SIG-M5 treated with dmso at 0.1 percent for 504 hours (cell line): ENCODE measurements at regions not wholly inside any gene's neighbourhood (a gene's known extent, or its start where the extent isn't known, plus 50 kb on each side); places are given as distances from the start of the nearest gene placed in this dataset.

Source experiments
- DNase-seq: peaks from one replicate; lab custom pipeline; 2025; ENCODE audit not compliant: unreplicated experiment; lab: John Stamatoyannopoulos, UW

DNA sequence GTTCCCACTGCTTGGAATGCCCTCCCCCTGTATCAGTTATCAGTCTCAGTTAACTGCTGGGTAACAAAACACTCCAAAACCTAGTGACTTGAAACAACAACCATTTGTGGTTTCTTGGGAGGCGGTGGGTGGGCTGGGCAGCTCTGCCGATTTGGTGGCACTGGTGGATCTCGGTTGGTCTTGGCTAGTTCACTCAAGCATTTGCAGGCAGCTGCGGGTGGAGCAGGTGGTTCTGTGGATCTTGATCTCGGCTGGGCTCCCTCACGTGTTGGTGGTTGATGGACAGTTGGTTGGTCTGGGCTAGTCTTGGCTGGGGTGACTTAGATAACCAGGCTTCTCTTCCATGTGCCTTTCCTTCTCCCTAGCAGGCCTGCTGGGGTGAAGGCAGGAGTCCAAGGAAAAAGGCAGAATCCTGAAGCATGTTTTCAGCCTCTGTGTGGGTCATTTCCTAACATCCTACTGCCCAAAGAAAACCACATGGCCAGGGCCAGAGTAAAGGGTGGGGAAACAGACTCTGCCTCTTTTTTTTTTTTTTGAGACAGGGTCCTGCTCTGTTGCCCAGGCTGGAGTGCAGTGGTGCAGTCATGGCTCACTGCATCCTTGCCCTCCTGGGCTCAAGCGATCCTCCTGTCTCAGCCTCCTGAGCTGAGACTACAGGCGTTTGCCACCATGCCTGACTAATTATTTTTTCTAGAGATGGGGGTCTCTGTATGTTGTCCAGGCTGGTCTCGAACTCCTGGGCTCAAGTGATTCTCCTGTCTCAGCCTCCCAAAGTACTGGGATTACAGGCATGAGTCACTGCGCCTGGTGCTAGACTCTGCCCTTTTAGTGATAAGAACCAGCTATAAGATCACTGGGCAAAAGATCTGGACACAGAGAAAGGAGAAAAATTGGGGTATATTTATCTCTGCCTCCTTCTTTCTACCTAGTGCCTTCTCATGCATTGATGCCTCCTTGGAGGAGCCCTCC lies 183.7 kb downstream of the RGS3 start:
- DNase-seq: no peak

DNA sequence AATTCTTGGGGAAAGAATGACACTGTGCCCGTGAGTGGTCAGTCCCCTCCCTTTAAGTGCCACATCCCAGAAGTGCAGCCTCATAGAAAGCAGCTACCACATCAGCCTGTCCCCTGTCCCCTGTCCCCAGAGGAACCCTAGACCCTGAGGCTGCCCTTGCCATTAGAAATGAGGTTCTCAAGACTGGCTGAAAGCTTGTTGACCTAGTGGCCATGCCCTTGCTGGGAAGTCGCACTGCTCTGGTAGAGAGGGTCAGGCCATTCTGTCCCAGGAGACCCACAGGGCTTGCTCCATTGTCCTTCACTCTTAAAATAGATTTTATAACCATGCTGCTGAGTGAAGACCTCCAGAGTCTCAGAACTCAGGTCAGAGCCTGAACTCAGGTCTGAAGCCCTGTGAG lies 184.5 kb downstream of the RGS3 start:
- DNase-seq: no peak

DNA sequence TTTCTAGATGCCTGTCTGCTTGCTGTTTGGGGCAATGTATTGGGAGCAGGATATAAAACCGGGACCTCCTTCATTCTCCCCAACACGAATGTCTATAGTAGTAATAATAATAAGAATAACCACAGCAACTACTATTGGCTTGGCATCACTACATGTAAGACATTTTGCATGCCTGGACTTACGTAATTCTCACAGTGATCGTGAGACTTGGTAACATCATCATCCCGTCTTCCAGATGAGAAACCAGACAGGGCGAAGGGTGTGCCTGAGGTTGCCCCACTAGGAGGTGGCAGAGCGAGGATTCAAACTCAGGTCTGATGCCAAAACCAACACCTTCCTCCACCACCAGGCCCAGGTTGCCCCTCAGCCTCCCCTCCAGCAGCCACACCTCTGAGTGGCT lies 185.1 kb downstream of the RGS3 start:
- DNase-seq: no peak

DNA sequence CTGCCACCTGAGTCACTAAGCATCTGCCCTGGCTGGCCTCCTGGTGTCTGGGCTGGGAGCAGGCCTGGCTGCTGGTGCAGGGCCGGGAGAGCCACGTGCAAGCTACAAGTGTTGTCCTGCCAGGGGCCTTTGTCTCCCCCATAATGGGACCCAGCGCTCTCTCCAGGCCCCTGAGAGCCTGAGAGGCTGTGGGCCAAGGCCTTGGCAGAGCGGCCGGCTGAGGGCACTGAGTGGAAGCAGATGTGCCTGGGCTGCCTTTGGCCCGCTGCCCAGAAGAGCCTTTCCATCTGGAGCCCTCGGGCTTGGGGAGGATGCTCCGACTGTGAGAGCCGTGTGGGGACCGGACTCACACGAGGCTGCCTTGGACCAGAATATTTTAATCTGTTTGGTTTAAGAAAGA lies 185.5 kb downstream of the RGS3 start:
- DNase-seq: no peak

DNA sequence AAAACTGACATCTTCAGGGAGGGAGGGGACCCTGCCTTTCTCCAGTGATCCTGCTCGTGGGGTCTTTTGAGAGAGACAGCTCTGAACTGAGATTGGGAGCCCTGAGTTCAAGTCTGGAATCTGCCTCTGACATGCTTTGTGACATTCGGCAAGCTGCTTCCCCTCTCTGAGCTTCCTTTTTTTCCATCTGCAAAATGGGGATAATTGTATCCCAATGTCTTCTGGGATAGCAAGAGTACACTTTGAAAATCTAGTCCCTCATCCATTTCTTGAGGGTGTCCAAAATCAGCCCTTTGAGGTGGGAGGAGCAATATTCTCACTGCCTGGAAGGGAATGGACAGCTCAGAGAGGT lies 186.3 kb downstream of the RGS3 start:
- no peak for DNase-seq

DNA sequence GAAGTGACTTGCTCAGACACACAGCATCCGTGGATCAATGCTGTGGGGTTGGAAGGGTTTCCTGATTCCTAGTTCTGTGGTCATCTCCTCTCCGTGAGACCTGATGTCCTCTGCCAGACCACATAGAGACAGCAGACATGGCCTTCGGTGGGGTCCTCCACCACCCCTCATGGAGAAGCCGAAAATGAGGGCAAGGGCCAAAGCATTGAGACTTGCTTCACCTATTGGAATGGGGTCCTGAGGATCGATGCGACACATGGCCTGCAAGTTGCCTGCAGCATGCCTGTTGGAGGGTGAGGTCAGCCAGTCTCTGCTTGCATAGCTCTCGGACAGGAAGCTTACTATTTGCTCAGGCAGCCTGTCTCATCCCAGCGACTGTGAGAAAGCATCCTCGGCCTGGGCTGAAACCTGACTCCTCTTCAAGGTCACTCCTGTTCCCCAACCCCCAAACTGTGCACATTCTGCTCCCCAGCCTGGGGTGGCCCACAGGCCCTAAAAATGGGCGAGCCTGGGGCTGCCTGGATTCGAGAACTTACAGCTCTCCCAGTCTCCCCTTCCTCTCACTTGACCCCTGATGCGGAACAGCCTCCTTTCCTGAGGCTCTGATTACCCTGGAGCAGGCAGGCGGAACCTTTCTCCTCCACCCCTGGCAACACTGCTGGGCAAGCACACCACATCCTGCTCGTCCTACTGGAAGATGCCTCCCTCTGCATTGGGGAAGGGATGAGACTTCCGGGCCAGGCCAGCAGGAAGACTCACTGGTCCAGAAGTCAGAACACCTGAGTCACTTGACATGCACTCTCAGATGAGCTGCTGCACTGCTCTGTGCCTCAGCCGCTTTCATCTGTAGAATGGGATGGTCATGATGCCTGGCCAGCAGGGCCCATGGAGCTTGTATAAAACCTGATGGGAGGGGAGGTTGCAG lies 186.9 kb downstream of the RGS3 start:
- DNase-seq: peak; percentile 9

DNA sequence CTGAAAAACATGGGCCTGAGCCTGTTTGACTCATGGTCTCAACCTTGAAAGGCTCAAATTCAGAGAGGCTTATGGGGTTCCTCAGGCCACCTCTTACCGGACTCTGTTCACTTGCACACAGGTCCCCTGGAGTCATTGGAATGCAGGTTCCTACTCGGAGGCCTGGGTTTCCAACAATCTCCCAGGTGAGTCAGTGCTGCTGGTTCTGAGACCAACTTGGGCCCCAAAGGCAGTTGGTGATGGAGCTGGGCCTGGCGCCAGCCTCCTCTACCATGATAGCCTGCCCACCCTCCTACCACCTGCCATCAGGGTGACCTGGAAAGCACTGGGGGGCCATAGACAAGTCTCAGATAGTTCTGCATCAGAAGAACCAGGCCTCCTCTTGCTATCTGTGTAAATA lies 188.4 kb downstream of the RGS3 start:
- no peak for DNase-seq

DNA sequence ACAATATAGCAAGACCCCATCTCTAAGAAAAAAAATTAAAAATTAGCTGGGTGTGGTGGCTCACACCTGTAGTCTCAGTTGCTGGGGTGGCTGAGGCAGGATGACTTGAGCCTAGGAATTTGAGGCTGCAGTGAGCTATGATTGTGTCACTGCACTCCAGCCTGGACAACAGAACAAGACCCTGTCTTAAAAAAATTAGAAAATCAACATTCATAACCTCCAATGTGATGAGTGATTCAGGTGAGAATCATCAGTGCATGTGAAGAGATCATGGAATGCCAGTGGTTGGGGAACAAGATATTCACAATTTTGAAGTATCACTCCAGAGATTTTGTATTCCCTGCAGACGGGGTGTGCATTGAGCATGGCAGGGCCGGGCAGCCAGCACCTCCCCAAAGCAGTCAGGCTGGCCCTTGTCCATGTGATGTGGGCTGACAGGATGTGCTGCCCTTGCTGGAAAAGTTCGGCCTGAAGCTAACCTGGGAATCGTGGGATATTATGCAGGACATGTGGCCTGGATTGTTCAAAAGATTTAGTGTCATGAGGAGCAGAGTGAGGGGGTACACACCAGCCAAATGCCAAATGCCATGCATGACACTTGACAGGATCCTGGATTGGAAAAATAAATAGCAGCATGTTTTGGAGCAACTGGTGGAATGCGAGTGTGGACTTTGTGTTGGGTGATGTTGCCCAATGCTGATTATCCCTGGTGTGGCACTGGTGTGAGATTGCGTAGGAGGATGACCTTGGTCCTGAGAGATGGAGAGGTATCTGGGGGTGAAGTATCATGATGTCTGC lies 189.0 kb downstream of the RGS3 start:
- no peak for DNase-seq

DNA sequence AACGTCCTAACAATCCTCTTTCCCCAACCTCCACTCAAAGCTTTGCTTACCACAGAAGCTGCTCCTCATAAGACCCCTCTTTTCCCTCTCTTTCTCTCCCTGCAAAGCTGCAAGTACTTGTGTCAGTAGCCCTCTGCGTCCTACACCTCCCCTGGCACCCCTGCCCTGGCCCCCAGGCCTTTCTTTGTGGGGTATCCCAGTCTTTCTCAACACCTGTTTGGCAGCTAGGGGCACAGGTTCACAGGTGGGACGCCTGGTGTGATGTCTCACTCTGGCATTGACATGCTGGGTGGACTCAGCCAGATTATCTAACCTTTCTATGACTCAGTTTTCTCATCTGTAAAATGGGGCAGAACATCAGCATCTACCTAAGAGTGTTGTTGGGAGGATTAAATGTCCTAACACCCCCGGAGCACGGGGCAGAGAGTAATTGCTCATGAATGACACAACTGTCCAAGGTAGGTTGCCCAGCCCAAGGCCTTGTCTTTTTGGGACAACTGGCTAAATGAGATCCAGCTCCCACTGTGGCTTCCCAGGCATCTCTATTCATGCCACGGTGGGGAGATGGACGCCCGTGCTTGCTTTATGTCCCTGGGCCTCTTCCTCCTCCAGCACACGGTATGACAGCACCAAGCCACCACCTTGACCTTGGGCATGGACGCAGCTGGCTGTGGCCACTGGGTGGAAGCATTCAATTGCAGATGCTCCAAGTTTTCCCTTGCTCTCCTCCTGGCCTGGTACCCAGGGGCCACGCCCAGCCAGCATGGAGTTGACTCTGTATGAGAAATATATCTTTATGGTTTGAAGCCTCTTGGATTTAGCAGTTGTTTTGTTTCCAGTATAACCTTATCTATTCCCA lies 190.4 kb downstream of the RGS3 start:
- DNase-seq: no peak

DNA sequence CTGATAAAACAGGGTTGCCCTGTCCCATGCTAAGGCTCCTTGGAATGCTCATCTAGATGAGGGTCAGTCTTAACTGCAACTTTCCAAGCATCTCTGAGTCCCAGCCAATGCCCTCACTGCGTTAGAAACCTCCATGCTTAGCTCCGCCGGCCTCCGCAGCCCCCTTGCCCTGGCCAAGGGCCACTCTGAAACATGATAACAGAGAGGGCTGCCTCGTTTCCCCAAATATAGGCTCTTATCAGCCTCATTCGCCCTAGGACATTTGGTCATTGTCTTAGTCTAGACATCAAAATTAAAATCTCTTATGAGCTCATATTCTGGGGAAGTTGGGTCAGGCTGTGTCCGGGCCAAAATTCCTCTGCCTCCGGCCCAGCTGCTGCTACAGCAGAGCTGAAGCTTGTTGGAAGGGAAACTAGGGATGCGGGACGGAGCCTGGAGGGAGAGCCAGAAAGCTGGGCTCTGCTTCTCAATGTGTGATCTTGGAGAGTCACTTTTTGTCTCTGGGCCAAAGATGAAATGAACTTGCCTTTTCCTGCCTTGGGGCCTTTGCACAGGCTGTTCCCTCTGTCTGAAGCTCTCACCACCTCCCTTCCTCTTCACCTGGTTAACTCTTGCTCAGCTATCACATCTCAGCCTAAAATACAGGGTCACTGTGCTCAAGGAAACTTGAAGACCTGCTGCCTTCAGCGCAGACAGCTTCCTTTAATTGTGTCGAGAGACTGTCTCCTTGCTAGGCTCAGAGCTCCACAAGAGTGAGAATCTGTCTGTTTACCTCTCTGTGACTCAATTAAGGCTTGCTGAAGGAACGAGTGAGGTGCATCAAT lies 191.3 kb downstream of the RGS3 start:
- DNase-seq: no peak

DNA sequence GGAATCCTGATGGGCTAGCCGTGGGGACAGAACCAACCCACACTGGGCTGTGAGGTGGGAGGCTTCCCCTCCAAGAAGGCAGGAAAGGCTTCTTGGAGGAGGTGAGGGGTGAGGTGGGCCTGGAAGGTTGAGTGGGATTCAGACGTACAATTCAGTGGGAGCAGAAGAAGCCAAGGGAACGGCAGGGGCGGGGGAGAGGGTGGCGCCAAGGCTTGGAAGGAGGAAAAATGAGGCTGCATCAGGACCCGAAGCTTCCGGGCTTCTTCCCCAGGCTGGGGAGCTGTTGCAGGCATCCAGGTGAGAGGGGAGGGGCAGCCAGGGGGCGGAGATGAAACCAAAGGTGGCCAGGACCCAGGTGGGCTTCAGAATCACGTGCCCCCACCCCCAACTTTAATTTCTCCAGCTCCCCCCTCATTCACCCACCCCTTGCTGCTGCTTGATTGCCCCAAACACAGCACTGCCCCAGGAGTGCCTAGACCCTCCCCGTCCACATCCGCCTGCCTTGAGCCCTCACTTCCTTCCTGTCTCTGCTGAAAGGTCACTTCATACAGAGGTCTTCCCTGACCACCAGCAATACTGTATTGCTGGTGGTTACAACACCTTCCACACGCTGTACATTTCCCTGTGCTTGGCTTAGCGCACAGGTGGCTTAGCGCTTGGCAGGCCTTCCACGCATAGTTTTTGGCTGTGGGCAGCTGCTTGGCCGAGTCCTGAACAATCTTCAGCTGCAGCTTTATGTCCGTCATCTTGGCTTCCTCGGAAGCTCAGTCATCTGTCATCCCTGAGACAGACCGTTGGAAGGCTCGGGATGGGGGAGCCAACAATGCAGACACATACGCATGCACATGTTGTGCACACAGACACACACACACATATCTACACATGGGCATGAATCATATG lies 193.5 kb downstream of the RGS3 start:
- no peak for DNase-seq

DNA sequence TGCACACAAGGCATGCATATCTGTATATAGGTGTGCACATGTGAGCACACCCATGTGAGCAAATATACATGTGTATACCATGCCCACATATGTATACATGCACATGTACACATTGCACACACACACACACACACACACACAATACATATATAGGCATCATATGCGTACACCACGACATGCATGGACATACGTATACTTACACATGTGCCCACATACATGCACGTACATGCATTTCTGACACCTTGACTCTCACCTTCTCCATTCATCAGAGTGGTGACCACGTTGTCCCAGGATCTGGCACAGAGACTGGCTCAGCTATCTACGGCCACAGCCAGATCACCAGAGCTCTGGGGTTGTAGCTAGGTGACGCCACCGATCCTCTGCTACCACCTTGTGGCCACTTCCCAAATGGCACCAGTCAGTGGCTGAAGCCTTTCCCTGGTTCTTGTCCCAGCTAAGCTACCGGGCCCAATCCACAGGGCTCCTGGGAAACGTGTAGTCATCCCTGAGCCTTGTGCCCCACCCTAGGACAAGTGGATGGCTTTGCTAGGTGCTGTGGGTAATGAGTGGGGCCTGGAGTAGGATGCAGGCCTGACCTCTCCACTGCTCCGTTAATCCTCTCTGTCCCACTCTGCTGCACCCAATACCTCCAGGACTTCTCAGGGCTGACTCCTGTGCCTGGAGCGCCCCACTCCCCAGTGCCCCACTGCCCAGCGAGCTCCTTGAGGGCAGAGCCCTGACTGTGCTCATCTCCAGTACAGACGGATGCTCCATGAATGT lies 194.4 kb downstream of the RGS3 start:
- DNase-seq: peak; percentile 69

DNA sequence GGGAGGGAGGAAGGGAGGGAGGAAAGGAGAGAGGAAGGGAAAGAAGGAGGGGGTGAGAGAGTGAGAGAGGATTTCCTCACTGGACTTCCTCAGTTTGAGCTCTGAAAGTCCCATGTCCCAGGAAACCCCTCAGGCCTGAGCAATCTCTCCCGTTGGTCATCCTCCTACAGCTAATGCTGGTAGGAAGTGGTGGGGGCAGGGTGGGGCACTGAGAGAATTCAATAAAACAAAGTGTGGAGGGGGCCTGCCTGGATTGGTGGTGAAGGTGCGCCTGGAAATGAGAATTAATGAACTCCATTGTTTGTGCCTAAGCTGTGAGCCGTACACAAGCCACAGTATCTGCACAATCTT lies 195.0 kb downstream of the RGS3 start:
- no peak for DNase-seq

DNA sequence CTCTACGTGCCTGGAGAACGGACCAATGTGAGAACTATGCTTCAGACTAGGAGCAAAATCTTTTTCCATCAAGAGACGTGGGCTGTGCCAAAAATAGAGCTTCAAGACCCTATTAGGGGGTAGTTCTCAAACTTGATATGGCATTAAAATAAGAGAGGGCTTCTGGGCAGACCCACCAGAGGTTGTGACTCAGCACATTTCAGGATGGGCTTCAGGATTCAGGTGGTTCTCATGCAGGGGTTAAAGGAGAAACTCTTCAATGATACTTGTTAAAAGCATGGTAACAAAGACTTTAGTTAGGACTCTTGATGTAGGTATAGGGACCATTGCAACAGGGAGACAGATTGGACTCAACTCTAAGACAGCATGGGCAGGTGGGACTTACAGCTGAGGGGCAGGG lies 195.5 kb downstream of the RGS3 start:
- DNase-seq: no peak

DNA sequence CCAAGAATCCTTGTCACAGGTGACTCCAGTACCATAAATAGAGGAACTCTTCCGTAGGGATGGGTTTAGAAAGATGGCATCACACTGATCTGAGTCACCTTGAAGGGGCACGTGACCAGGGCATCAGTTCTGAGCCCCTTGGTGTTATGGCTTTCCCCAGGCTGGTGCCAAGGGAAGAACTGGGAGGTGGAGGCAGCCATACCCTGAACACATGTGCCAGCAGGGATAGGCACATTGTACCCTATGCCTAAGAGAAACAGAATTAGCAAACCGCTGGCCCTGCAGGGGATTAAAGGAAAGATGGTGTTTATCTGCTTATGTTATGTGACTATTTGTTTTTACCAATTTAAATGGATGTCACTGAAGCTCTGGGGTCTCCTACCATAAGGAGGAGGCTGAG lies 196.2 kb downstream of the RGS3 start:
- DNase-seq: no peak

DNA sequence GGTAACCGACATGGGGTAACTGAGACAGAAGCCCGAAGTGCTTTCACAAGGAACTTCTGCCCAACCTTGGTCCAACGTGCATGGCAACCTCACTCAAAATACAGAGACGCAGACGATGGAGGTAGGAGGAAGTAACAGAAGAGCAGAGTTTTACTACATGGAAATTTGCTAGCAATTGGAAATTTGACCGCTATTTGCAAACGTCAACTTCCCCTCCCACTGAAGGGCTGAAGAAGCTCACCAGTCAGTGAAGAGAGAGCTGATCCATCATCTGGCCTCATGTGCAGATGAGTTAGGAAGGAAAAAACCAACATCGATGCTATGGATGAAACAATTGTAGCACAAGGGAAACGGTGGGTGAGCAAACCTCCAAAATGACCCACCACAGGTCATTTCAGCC lies 196.7 kb downstream of the RGS3 start:
- no peak for DNase-seq

DNA sequence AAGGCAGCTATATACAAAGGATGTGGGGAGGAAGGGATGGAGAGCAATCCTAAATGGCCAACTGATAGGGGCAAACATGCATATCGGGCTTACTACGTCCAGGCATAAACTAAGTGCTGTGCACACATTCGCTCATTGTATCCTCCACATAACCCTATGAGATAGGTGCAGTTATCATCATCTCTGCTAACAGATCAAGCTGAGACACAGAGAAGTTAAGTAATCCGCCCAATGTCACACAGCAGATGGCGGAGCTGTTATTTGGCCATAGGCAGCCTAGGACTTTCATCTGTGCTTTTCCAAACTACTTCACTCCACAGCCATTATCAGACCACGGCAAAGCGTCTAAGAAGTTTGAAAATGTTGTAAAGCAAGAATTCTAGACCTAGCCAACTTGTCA lies 197.5 kb downstream of the RGS3 start:
- no peak for DNase-seq
